SIG-M5 treated with dmso at 0.1 percent for 504 hours (cell line): ENCODE measurements at regions not wholly inside any gene's neighbourhood (a gene's known extent, or its start where the extent isn't known, plus 50 kb on each side); places are given as distances from the start of the nearest gene placed in this dataset.
"Not testable (repeated sequence)": the region's sequence is repeated elsewhere in the genome, so short reads cannot be mapped to it uniquely, and the experiment has no call there.

Source experiments
- DNase-seq: peaks from one replicate; lab custom pipeline; 2025; ENCODE audit not compliant: unreplicated experiment; lab: John Stamatoyannopoulos, UW

GRCh38 chr2:226114436-226114835 is 685.2 kb downstream of the IRS1 start:
- no peak for DNase-seq

GRCh38 chr2:226098861-226099745 is 699.6 kb downstream of the NYAP2 start:
- DNase-seq, result peak; percentile 21

- DNase-seq, result no peak
Observed at GRCh38 chr2:226095058-226095457, 695.5 kb downstream of the NYAP2 start.

GRCh38 chr2:226093364-226093763 is 693.9 kb downstream of the NYAP2 start:
- DNase-seq, result no peak

- no peak for DNase-seq
Observed at GRCh38 chr2:226088366-226088674, 688.8 kb downstream of the NYAP2 start.

- no peak for DNase-seq
Observed at GRCh38 chr2:226087505-226088365, 688.2 kb downstream of the NYAP2 start.

- no peak for DNase-seq
Observed at GRCh38 chr2:226087051-226087450, 687.5 kb downstream of the NYAP2 start.

GRCh38 chr2:226086190-226086589 is 686.7 kb downstream of the NYAP2 start:
- DNase-seq, result no peak

GRCh38 chr2:226085425-226085824 is 685.9 kb downstream of the NYAP2 start:
- DNase-seq, result not testable (repeated sequence)

GRCh38 chr2:226080334-226080733 is 680.8 kb downstream of the NYAP2 start:
- no peak for DNase-seq

- no peak for DNase-seq
Observed at GRCh38 chr2:226079671-226080181, 680.2 kb downstream of the NYAP2 start.

- DNase-seq, result no peak
Observed at GRCh38 chr2:226079196-226079595, 679.7 kb downstream of the NYAP2 start.

GRCh38 chr2:226078666-226079065 is 679.2 kb downstream of the NYAP2 start:
- DNase-seq, result no peak

- no peak for DNase-seq
Observed at GRCh38 chr2:226077841-226078240, 678.3 kb downstream of the NYAP2 start.

GRCh38 chr2:226077031-226077430 is 677.5 kb downstream of the NYAP2 start:
- DNase-seq, result no peak

GRCh38 chr2:226076529-226076928 is 677.0 kb downstream of the NYAP2 start:
- no peak for DNase-seq

- DNase-seq, result no peak
Observed at GRCh38 chr2:226074391-226074790, 674.9 kb downstream of the NYAP2 start.

GRCh38 chr2:226073496-226074160 is 674.1 kb downstream of the NYAP2 start:
- DNase-seq, result no peak

GRCh38 chr2:226066873-226067272 is 667.4 kb downstream of the NYAP2 start:
- no peak for DNase-seq

GRCh38 chr2:226066391-226066790 is 666.9 kb downstream of the NYAP2 start:
- no peak for DNase-seq

- DNase-seq, result no peak
Observed at GRCh38 chr2:226064932-226065570, 665.5 kb downstream of the NYAP2 start.
